ENCODE measurements at regions not wholly inside any gene's neighbourhood (a gene's known extent, or its start where the extent isn't known, plus 50 kb on each side); places are given as distances from the start of the nearest gene placed in this dataset.

DNA sequence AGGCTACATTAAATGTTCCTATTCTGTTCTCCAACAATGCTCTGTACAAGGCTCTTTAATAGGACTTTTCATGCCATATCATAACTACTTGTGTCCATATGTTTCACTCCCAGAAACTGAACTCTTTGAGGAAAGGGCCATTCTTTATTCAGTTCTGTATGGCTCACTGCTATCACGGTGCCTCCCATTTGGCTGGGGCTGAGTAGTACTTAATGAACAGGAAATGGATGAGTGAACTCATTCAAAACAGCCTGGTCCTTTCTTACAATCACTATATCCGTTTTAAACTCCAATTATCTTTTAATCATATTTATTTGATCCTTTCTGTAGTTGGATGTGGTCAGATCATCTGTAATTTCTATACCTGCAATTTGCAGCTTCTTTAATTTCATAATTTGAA, 410.6 kb downstream of the TBC1D4 start (continued):
- TF ChIP-seq EZH2 (IDR thresholded peaks at IDR 0.05; ENCODE audit: low read depth, low read length, severe bottlenecking): no peak
- TF ChIP-seq NRF1 (IDR thresholded peaks at IDR 0.05; ENCODE audit: low read depth, low read length): no peak
- no peak for TF ChIP-seq TBP (IDR thresholded peaks at IDR 0.05; ENCODE audit: low read depth, low read length)
